ENCODE measurements at regions not wholly inside any gene's neighbourhood (a gene's known extent, or its start where the extent isn't known, plus 50 kb on each side); places are given as distances from the start of the nearest gene placed in this dataset.
"Not testable (repeated sequence)": the region's sequence is repeated elsewhere in the genome, so short reads cannot be mapped to it uniquely, and the experiment has no call there.

DNA sequence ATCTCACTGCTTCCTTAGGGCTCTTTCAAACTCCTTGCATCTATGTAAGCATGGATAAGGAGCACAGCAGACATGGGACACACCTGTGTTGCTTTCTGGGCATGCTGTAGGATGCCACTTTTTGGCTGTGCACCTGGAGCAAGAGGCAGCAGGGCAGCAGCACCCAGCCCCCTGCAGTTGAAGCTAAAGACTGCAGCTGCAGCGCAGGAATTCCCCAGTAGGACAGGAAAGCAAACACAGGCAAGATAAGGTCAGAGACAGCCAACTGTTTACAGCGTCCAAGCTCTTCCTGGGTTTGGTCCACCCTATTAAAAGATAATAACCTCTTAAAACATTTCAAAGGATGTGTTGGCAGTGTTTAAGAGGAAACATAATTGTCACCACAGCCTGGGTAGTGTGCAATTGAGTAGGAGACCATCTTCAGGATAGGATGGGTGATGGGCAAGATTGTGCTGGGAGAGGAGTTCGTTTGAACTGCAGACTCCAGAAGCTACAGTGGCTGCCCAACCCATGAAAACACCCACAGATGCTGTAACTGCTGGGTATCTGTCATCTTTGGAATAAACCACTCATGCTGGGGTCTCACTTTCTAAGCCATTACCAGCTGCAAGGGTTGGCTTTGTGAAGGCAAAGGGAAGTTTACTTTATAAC, 242.3 kb upstream of the PLGLB1 start:
- DNase-seq (ENCODE audit: low read depth in 2 of 2) = not testable (repeated sequence)

DNA sequence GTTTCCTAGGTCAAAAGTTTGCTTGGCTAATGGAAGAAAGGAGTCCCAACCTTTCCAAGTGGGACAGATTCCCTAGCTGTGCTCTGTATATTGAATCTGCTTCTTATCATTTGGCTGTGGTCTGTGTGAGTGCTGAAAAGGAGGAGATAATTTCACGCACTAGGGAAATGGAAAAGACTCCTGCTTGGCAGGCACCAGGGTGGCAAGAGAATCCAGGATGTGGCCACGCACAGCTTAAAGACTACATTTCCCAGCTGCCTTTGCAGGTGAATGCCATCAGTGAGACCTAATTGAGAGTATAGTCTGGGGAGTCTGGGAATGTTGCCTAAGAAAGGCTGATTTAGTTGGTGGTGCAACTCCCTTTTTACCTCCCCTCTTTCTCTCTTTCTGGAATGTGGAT, 253.5 kb upstream of the PLGLB1 start:
- DNase-seq (ENCODE audit: low read depth in 2 of 2) = not testable (repeated sequence)

DNA sequence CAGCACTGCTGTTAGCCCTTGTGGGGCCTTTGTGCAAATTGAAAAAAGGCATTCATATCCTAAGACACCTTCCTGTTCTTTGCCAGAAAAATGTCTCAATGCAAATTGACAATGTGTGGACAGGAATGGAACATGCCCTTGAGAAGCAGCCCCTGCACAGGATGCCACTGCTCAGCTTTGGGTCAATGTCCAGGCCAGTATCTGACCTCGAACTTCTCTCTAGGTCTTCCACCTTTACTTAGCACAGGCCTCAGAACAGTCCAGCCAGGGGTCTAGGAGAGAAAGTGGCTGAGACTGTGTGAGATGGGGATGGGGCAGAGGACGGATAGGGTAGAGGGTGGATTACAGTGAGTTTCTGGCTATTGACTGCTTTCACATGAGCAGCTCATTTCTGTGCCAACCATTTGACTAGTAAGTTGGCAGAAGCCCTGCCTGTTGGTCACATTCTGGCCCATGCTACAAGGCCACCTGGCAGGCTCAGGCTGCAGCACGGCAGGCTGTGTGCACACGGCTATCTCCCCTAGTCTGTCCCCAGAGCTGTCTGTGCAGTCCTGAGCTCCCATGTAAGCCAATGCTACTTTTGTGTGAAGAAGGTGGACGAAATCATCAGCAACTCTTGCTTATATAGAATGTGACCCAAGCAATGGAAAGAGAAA, 254.5 kb upstream of the PLGLB1 start:
- not testable (repeated sequence) for DNase-seq (ENCODE audit: low read depth in 2 of 2)

DNA sequence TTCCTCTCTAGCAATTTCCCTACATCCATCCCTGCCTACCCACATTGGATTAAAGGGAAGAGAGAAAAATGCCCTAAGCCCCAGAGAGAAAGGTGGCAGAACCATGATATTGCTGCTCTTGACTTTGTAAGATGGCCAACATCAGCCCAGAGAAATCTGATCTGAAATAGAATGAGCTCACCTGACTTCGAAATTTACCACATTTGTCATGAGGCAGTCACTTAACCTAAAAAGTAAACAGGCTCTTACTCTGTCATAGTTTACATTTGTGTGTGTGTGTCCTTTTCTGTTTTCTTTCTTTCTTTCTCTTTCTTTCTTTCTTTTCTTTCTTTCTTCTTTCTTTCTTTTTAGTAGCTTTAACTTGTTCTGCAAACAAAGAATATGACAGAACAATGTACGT, 255.0 kb upstream of the PLGLB1 start:
- DNase-seq (ENCODE audit: low read depth in 2 of 2) = not testable (repeated sequence)

DNA sequence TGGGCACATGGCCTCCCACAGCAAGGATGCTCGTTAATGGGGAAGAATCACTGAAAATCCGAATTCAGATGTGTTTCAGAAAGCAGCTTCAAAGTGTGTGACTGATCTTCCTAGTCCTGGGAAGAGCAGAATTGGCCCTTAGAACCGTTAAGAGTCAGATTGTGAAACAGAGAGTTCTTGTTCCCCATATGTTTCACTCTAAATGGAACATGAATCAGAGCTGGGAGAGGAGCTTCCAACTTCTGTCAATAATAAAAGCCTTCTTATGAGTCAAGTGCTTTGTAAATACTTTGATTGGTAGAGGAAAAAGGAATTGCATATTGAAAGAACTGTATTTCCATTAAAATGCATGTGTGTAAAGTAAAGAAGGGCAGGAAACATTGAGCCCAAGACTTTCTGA, 256.1 kb upstream of the PLGLB1 start:
- not testable (repeated sequence) for DNase-seq (ENCODE audit: low read depth in 2 of 2)

DNA sequence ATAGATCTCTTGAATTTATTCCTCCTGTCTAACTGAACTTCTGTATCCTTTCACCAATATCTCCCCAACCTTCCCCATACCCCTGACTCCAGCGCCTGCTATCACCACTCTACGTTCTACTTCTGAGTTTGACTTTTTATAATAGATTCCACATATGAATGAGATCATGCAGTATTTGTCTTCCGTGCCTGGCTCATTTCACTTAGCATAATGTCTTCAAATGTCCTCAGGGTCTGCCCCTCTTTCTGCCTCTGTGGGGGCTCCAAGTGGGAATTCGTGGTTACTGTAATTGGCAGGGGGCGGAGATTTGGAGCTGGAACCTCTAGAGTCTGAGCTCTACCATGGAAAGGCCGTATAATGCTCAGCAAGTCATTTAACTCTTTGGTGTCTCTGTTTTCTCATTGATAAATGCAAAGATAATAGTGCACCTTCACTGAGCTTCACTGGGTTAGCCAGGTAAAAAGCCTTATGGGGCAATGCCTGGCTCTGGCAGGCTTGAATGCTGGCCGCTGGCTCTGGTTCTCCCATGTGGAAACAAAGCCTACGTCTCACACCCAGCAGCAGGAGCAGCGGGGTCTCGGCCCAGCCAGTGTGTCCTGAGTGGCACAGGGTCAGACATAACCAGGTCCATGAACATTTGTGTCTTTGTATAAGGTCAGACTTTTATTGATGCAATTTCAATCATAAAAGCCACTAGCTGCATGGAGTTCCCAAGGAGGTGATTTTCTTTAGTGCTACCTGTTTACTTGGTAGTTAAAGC, 259.1 kb upstream of the PLGLB1 start:
- DNase-seq (ENCODE audit: low read depth in 2 of 2) = not testable (repeated sequence)

DNA sequence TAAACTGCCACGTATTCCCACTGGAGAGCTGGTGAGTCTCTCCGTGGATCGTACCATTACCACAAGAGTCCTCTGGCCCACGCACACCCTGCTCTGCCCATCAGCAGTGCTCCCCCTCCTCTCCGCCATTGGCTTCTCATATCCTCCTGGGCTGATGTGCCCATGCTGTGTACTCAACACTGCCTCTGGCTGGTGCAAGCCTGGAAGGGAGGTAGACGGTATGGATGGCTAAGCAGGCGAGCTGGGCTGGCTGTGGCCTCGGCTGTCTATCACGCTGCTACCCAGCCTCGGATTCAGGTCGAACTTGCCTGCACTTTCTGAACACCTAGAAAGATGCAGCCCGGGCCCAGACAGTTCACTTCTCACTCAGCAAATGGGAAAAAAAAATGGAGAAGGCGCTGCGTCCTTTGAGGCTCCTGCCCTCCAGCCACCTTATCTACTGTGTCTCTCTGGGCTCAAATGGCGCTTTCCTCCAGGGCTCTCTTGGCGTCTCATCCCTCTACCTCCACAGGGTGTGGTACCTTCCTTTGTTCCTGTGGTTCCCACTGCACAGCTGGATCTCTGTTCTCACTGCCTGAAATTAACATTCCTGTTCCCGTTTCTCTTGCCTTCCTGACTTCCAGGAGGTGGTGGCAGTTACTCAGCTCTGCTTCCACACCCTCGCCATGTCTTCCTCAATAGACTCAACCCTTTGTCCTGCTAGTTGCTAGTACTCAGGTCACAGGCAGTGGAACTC, 262.3 kb upstream of the PLGLB1 start:
- DNase-seq (ENCODE audit: low read depth in 2 of 2) = not testable (repeated sequence)

DNA sequence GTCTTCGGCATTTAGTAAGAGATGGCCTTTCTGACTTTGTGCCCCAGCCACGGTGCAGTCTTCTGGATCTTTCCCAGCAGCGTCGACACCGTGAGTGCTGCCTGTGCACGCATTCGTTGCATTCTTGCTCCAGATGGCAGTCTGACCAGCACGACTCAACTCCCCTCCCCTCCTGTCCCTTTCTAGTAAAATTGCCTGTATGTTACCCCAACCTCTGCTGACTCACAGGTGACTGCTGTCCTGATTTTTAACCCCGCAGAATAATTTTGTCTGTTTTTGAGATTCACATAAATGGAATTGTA, 262.8 kb upstream of the PLGLB1 start:
- not testable (repeated sequence) for DNase-seq (ENCODE audit: low read depth in 2 of 2)

DNA sequence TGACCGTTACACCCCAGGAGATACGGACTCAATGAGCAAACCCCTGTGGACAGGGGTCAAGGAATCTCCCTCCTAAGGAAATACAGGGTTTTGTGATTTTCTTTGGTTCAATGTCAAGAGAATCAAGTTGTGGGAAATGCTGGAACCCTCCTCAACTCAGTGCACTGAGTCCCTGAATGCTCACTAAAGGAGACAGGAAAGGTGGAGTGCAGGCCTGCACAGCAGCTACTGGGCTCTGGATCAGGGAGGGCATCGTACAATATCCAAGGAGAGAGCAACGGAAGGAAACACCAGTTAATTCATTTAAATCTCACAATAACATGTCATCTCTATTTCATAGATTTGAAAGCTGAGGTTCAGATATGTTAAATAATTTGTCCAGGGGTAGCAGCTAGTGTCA, 263.5 kb upstream of the PLGLB1 start:
- not testable (repeated sequence) for DNase-seq (ENCODE audit: low read depth in 2 of 2)

DNA sequence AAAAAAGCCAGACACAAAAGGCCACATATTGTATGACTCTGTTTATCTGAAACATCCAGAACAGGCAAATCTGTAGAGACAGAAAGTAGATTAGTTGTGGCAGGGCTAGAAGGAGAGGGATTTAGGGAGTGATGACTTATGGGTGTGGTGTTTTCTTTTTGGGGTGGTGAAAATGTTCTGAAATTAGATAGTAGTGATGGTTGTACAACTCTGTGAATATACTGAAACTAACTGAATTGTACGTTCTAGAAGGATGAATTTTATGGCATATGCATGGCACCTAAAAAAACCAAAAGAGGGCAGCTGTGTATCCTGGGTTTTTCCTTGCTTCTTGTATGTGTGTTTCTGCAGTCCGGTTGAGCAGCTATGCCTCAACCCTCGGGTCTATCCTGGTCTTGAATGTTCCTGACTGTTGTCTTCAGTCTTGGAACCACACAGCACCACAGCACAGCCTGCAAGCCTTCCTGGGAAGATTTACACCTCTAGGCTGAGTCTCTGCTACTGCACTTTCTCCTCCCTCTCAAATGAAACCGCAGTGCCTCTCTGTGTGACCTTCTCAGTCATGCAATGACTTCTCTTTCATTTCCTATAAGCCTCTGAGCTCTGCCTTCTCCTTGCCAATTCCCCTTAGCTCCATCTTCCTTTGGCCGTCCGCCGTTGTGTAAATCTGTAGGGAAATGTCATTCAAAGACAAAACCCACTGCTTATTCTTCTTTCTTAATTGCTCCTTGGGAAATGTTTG, 269.1 kb upstream of the PLGLB1 start:
- not testable (repeated sequence) for DNase-seq (ENCODE audit: low read depth in 2 of 2)

DNA sequence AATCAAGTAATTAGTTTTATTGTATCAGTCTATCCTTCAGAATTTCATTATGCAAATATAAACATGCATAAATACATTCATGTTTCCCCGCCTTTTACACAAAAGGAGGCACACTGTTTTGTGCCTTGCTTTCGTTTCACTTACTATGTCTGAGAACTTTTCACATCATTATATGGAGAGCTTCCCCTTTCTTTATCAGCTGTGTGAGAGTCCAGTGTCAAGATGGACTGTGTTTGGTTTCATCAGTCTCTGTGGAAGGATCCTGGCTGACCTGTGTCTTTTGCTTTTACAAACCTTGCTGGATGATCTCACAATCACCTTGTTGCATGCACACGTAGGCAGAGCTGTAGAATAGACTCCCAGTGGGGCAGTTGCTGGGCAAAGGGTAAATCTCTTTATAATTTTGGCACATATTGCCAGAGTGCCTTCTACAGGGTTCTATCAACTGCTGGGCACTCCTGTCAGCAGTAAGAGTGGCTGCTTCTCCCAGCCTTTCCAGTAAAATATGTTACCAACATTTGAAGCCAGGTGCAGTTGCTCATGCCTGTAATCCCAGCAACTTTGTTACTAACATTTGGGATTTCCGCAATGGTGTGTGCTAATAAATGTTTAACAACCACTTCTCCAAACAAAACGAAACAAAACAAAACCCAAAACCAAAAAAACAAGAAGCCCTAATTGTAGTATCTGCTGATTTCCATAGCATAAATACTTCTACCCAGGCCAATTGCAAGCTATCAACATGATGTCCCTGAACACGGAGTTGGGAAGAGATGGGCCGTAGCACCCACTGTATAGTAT, 270.0 kb upstream of the PLGLB1 start:
- DNase-seq (ENCODE audit: low read depth in 2 of 2) = not testable (repeated sequence)

DNA sequence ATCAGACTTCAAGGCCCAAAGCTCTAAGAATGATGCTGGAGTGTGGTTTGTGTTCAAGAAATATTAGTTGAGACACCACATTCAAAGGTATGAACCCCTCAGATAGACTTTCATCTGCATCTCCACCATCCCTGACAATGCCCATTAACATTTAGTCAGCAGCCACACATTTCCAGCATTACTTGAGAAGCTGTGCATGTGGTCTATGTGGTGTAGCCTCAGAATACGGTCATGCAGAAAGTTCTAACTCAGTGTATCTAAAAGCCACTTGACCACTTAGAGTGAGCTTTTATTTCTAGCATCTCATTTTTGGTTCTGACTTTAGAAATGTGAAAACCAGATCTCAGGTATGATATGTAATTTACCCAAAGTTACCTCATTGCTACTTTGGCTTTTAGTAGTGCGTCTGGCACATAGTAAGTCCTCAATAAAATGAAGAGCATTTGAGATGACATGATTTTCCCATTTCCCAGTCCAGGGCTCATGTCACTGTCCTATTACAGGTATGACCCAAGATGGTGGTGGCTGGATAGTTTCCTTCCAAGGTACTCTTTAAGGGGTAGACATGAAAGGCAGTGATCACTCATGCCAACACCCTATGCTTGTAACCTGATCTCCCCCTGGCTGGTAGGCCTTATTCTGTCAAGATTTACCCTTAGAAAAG, 272.4 kb upstream of the PLGLB1 start:
- DNase-seq (ENCODE audit: low read depth in 2 of 2) = not testable (repeated sequence)

DNA sequence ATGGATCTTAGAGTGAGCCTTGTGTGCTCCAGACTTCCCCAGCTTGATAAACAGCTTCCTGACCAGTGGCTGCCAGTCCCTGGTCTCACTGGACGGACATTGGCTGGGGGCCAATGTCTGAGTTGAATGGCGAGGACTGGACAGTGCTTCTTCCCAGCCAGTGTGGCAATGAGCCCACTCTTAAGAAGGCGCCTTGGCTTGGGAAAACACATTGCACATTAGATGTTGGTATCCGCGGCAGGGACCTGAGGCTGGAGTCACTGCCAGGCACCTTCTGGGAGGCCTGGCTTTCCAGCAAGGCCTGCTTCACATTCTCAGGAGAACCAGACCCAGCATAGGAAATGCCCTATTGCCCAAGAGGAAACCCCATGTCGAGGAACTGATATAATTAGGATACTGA, 273.5 kb upstream of the PLGLB1 start:
- not testable (repeated sequence) for DNase-seq (ENCODE audit: low read depth in 2 of 2)

DNA sequence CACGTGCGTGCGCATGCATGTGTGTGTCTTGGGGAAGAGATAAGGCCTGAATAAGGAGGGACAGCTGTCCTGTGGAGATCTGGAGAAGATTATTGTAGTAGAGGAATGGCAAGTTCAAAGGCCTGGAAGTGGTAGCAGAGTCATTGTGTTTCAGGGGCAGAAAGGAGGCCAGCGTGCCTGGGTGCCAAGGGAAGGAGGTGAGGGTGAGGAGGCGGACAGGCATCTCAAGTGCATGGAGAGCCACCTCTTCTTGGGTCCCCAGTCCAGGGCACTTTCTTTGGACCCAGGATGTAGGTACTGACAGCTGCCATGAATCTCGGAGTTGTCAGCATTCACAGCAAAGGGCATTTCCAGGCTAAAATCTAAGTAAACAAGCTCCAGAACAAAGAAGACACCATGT, 279.7 kb upstream of the PLGLB1 start:
- DNase-seq (ENCODE audit: low read depth in 2 of 2) = not testable (repeated sequence)

DNA sequence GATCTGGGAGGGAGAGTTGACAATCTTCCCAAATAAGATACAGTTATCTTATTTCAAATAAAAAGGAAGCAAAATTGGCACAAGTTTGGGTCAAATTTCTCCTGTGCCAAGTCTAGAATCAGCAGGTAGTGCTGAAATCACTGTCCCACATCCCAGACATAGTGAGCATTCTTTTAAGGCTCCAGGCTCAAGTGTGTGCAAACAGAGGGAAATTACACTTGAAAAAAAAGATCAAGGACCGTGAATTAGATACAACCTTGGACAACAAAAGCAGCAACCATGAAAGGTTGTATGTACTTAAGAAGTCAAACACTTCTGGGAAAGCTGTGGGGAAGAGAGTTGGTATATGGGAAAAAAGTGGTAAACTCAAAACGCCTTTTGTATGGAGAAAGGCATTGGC, 280.2 kb upstream of the PLGLB1 start:
- not testable (repeated sequence) for DNase-seq (ENCODE audit: low read depth in 2 of 2)

DNA sequence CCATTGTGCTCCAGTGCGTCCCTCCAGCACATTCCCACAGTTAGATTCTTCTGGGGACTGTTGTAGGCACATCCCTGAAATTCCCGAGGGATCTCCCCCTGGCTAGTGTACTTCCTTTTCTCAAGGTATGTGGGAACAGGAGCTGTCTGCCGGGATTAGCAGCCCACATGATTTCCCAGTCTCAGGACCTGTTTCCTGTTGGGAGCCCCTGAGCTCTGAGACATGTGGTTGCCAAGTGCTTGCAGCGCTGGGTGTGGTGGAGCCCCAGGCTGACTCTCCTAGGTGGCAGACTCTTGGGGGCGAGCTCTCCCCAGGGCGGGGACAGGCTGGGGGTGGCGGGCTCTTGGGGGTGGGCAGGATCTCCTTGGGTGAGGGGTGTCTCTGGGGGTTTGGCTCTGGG, 287.0 kb upstream of the PLGLB1 start:
- not testable (repeated sequence) for DNase-seq (ENCODE audit: low read depth in 2 of 2)

DNA sequence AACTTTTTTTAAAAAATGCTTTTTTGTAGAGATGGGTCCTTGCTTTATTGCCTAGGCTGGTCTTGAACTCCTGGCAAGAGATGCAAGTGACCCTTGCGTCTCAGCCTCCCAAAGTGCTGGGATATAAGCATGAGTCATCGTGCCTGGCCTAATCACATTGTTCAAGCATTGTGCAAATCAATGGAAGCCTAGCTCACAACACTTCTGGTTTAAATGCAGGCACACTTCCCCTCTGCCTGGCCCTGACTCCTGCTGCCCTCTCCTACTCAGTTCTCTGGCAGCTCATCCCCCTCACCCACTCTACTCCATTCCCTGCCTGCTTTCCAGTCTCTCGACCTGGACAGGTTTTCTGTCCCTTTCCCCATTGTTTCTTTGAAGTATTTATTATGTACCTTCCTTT, 288.1 kb upstream of the PLGLB1 start:
- DNase-seq (ENCODE audit: low read depth in 2 of 2) = not testable (repeated sequence)

DNA sequence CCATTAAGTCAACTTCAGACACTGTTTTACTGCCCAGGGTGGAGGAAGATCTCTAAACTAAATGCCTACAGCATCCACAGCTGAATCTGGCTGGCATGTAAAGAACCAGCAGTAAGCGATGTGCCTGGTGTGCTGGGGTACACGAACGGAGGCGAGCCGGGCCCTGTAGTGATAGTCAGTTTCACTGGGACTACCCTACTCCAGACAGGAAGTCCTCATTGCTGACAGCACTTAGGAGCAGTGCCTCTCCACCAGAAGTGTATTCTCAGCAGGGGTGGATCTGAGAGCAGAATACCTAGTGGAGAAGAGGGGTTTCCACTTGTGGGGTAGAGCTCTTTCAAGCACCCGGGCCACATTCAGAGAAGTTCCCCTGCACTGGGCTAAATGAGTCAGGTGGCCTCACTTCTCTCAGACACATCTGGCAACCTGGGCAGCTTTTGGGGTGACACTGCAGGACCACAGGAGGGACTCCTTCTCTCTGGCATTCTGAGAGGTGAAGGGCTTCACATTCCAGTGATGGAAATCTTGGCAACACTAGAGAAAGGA, 290.3 kb upstream of the PLGLB1 start:
- DNase-seq (ENCODE audit: low read depth in 2 of 2) = not testable (repeated sequence)

DNA sequence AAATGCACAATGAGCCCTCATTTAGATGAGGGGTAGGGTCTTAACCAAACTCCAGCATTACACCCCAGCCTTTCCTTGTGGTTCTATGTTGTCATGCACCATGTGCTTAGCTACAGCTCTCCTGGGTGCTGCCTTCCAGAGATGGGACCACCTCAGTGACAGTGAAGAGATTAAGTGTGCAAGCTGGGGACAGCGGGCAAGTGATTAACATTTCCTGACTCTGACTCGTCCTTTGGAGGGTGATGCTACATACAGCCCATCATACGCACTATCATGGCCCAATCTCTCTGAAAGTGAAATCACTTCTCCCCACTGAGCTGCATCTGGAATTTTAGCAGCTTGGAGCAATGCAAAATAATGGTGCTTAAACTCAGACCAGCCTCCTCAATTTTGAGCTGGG, 293.0 kb upstream of the PLGLB1 start:
- DNase-seq (ENCODE audit: low read depth in 2 of 2) = not testable (repeated sequence)

Measured in activated CD8-positive, alpha-beta memory T cell treated with anti-CD3 and anti-CD28 coated beads for 4 hours (primary cell).